ENCODE measurements at regions not wholly inside any gene's neighbourhood (a gene's known extent, or its start where the extent isn't known, plus 50 kb on each side); places are given as distances from the start of the nearest gene placed in this dataset.

DNA sequence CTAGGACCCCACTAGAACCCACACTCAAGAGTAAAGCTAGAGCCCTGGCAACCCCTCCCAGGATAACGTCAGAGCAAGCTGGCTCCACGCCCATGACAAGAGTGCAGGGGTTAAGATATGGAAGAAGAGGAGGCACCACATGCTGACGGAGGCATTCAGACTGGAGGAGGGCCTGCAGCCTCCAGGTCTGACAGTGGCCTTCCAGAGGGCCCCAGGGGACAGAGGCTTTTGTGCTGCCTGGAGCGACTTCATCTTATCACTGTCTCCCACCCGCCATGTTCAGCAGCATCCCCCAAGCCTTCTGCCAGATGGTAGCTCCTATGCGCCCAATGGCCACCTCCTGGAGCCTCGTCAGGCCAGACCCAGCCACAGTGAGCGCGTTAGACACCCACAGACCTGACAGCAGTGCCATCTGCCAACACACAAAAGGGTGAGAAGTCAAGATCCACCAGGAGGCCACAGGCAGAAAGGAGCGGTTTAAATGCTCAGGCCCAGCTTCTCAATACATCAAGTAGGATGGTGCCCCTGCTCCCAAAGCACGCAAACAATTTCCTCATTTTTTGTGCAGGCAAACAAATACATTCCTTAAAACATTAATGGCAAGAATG is 65.8 kb downstream of the C5orf15 start:
- TF ChIP-seq, protein P1, sequence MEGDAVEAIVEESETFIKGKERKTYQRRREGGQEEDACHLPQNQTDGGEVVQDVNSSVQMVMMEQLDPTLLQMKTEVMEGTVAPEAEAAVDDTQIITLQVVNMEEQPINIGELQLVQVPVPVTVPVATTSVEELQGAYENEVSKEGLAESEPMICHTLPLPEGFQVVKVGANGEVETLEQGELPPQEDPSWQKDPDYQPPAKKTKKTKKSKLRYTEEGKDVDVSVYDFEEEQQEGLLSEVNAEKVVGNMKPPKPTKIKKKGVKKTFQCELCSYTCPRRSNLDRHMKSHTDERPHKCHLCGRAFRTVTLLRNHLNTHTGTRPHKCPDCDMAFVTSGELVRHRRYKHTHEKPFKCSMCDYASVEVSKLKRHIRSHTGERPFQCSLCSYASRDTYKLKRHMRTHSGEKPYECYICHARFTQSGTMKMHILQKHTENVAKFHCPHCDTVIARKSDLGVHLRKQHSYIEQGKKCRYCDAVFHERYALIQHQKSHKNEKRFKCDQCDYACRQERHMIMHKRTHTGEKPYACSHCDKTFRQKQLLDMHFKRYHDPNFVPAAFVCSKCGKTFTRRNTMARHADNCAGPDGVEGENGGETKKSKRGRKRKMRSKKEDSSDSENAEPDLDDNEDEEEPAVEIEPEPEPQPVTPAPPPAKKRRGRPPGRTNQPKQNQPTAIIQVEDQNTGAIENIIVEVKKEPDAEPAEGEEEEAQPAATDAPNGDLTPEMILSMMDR (IDR thresholded peaks at IDR 0.05): no peak
- TF ChIP-seq POLR2AphosphoS5 (IDR thresholded peaks at IDR 0.05) (no peak), EP300 (IDR thresholded peaks at IDR 0.05; ENCODE audit: low read depth) (no peak), POLR2A (IDR thresholded peaks at IDR 0.05) (no peak)
